H1 (cell line): ENCODE measurements at regions not wholly inside any gene's neighbourhood (a gene's known extent, or its start where the extent isn't known, plus 50 kb on each side); places are given as distances from the start of the nearest gene placed in this dataset.

Source experiments
- CTCF ChIA-PET: fragments of 300-600 bp; sonication (Branson Sonifier 250); formaldehyde crosslinking; loops from one replicate; lab custom pipeline; 2021; ENCODE audit not compliant: partially characterized antibody; lab: Charles Lee
- POLR2A ChIA-PET: fragments of 300-600 bp; sonication (Branson Sonifier 250); formaldehyde crosslinking; loops from one replicate; lab custom pipeline; 2021; ENCODE audit warnings: inconsistent platforms; ENCODE audit not compliant: partially characterized antibody; lab: Charles Lee
- DNase-seq, 2 experiments: peaks; one replicate each; pipeline versions ENCODE4 v3.0.0 to v3.0.0-alpha.2; 2010 to 2022; ENCODE audit warnings: low spot score in 2 of 2, low read depth in 1 of 2, mixed read lengths in 1 of 2
- FAIRE-seq: peaks from 2 replicates; lab custom pipeline; 2011; peaks lifted over from hg19 to GRCh38; lab: Jason Lieb, UNC
- H2AFZ ChIP-seq: 2 replicates; pipeline ENCODE4 v1.8.1; 2012; ENCODE audit warnings: low read length, inconsistent platforms
- H2AK5ac ChIP-seq: 2 replicates; pipeline ENCODE4 v1.6.1; 2013; ENCODE audit warnings: low read depth, low read length
- H2BK120ac ChIP-seq: replicated peaks from 2 replicates; pipeline ENCODE3; 2013; ENCODE audit warnings: low read depth, low read length, inconsistent platforms
- H2BK12ac ChIP-seq: 2 replicates; pipeline ENCODE4 v1.6.1; 2013; ENCODE audit warnings: low read depth, low read length
- H2BK15ac ChIP-seq: 2 replicates; pipeline ENCODE4 v1.6.1; 2013; ENCODE audit warnings: low read length
- H2BK20ac ChIP-seq: 2 replicates; pipeline ENCODE4 v1.6.1; 2013; ENCODE audit warnings: low read length
- H2BK5ac ChIP-seq: 2 replicates; pipeline ENCODE4 v1.6.1; 2013; ENCODE audit warnings: low read depth, low read length
- H3K14ac ChIP-seq: 2 replicates; pipeline ENCODE4 v1.6.1; 2013; ENCODE audit warnings: inconsistent platforms; ENCODE audit not compliant: insufficient read length
- H3K18ac ChIP-seq: 2 replicates; pipeline ENCODE4 v1.6.1; 2013; ENCODE audit warnings: low read length; ENCODE audit errors: extremely low read depth
- H3K23ac ChIP-seq: 2 replicates; pipeline ENCODE4 v1.6.1; 2013; ENCODE audit warnings: inconsistent platforms; ENCODE audit not compliant: insufficient read length
- H3K23me2 ChIP-seq: 2 replicates; pipeline ENCODE4 v1.6.1; 2013; ENCODE audit warnings: low read depth, low read length
- H3K27ac ChIP-seq: 2 replicates; pipeline ENCODE4 v1.6.1; 2011; ENCODE audit warnings: low read depth, low read length, inconsistent platforms
- H3K27me3 ChIP-seq, 4 experiments: replicated peaks in 1 of 4; 1 replicate in 1 of 4; 2 replicates in 3 of 4; pipeline versions ENCODE4 v1.6.1 to v1.8.1; 2011 to 2013; ENCODE audit warnings: low read length in 3 of 4, mild to moderate bottlenecking in 3 of 4, inconsistent platforms in 2 of 4, mixed read lengths in 2 of 4, moderate library complexity in 1 of 4; ENCODE audit not compliant: control insufficient read depth in 3 of 4, insufficient read depth in 3 of 4; ENCODE audit errors: extremely low read depth in 1 of 4
- H3K36me3 ChIP-seq, 4 experiments: 2 replicates each; pipeline versions ENCODE4 v1.6.1 to v1.8.1; 2011 to 2013; ENCODE audit warnings: mild to moderate bottlenecking in 4 of 4, low read length in 3 of 4, moderate library complexity in 2 of 4, control low read depth in 1 of 4, inconsistent platforms in 1 of 4; ENCODE audit not compliant: insufficient read depth in 4 of 4, control insufficient read depth in 2 of 4
- H3K4ac ChIP-seq: replicated peaks from 2 replicates; pipeline ENCODE3; 2013; ENCODE audit warnings: low read length, low read depth, mixed read lengths, inconsistent platforms; ENCODE audit not compliant: insufficient read length
- H3K4me1 ChIP-seq, 4 experiments: replicated peaks in 1 of 4; 1 replicate in 1 of 4; 2 replicates in 3 of 4; pipeline versions ENCODE4 v1.6.1 to v1.8.1; 2011 to 2013; ENCODE audit warnings: low read length in 3 of 4, inconsistent platforms in 2 of 4, mixed read lengths in 1 of 4; ENCODE audit not compliant: insufficient read depth in 4 of 4, control insufficient read depth in 3 of 4
- H3K4me2 ChIP-seq, 2 experiments: 2 replicates each; pipeline versions ENCODE4 v1.6.1 to v1.8.1; 2011 to 2013; ENCODE audit warnings: low read depth in 2 of 2, low read length in 2 of 2, control low read depth in 1 of 2, inconsistent platforms in 1 of 2, mild to moderate bottlenecking in 1 of 2; ENCODE audit not compliant: insufficient read depth in 1 of 2
- H3K4me3 ChIP-seq, 4 experiments: fragments of 200-600, 300-600 bp in 1 of 4; sonication (generic), shearing (Covaris generic), sonication (Bioruptor Twin) in 1 of 4; 2 replicates each; pipeline versions ENCODE4 v1.5.1 to v1.8.1; 2011 to 2016; ENCODE audit warnings: low read length in 4 of 4, low read depth in 3 of 4, control low read depth in 2 of 4, inconsistent platforms in 2 of 4, mild to moderate bottlenecking in 2 of 4, mixed read lengths in 1 of 4, moderate library complexity in 1 of 4; ENCODE audit not compliant: insufficient read depth in 2 of 4; ENCODE audit errors: extremely low read depth in 1 of 4
- H3K56ac ChIP-seq: replicated peaks from 2 replicates; pipeline ENCODE3; 2013; ENCODE audit warnings: low read depth, mild to moderate bottlenecking, mixed read lengths, low read length, inconsistent platforms; ENCODE audit not compliant: insufficient read length
- H3K79me1 ChIP-seq: 2 replicates; pipeline ENCODE4 v1.6.1; 2013; ENCODE audit warnings: low read depth, low read length, control low read depth
- H3K79me2 ChIP-seq, 2 experiments: 2 replicates each; pipeline versions ENCODE4 v1.6.1 to v1.8.1; 2012 to 2013; ENCODE audit warnings: low read length in 2 of 2, mild to moderate bottlenecking in 2 of 2, inconsistent platforms in 1 of 2; ENCODE audit not compliant: insufficient read depth in 2 of 2, control insufficient read depth in 1 of 2
- H3K9ac ChIP-seq, 4 experiments: replicated peaks in 1 of 4; 1 replicate in 1 of 4; 2 replicates in 3 of 4; pipeline versions ENCODE4 v1.6.1 to v1.8.1; 2011 to 2013; ENCODE audit warnings: low read depth in 3 of 4, low read length in 3 of 4, control low read depth in 2 of 4, mild to moderate bottlenecking in 2 of 4, moderate library complexity in 2 of 4, inconsistent platforms in 1 of 4; ENCODE audit errors: extremely low read depth in 1 of 4
- H3K9me3 ChIP-seq, 2 experiments: 2 replicates each; pipeline versions ENCODE4 v1.6.1 to v1.8.1; 2012 to 2013; ENCODE audit warnings: mild to moderate bottlenecking in 2 of 2, moderate library complexity in 2 of 2, control low read depth in 1 of 2, inconsistent platforms in 1 of 2, low read depth in 1 of 2, low read length in 1 of 2, mixed read lengths in 1 of 2; ENCODE audit not compliant: insufficient read depth in 2 of 2
- H4K20me1 ChIP-seq, 2 experiments: replicated peaks in 1 of 2; 2 replicates each; pipeline versions ENCODE3 to v1.8.1; 2011 to 2013; ENCODE audit warnings: inconsistent platforms in 2 of 2, low read length in 2 of 2, mild to moderate bottlenecking in 1 of 2; ENCODE audit not compliant: insufficient read depth in 2 of 2, control insufficient read depth in 1 of 2
- H4K5ac ChIP-seq: 2 replicates; pipeline ENCODE4 v1.6.1; 2013; ENCODE audit warnings: low read length, low read depth, mixed read lengths, inconsistent platforms; ENCODE audit not compliant: insufficient read length
- H4K8ac ChIP-seq: 2 replicates; pipeline ENCODE4 v1.8.0; 2013; ENCODE audit warnings: mild to moderate bottlenecking, moderate library complexity, low read length, inconsistent platforms; ENCODE audit not compliant: insufficient read depth; ENCODE audit errors: extremely low read depth
- H4K91ac ChIP-seq: replicated peaks from 2 replicates; pipeline ENCODE3; 2013; ENCODE audit warnings: low read length, mixed read lengths, inconsistent platforms; ENCODE audit not compliant: insufficient read length
- BACH1 ChIP-seq: IDR thresholded peaks from 2 replicates; pipeline ENCODE4 v1.6.1; 2012; ENCODE audit warnings: low read length, improper control_type of control experiment
- CHD1 ChIP-seq: IDR thresholded peaks from 2 replicates; pipeline ENCODE4 v1.6.1; 2012; ENCODE audit warnings: low read depth, low read length, improper control_type of control experiment
- CHD2 ChIP-seq: IDR thresholded peaks from 2 replicates; pipeline ENCODE4 v1.6.1; 2012; ENCODE audit warnings: low read length, improper control_type of control experiment
- HDAC2 ChIP-seq, 2 experiments: fragments of 300-600 bp in 1 of 2; sonication (generic) in 1 of 2; IDR thresholded peaks; 2 replicates each; pipeline ENCODE4 v1.6.1; 2011 to 2012; ENCODE audit warnings: low read depth in 2 of 2, low read length in 2 of 2, mild to moderate bottlenecking in 2 of 2, moderate library complexity in 2 of 2, borderline replicate concordance in 1 of 2, inconsistent platforms in 1 of 2
- JUND ChIP-seq: IDR thresholded peaks from 2 replicates; pipeline ENCODE4 v1.6.1; 2011; ENCODE audit warnings: mild to moderate bottlenecking, improper control_type of control experiment, low read length
- KDM1A ChIP-seq: fragments of 200-600, 300-600 bp; sonication (generic); IDR thresholded peaks from 2 replicates; pipeline ENCODE4 v1.7.1; 2016; ENCODE audit warnings: mild to moderate bottlenecking, low read length, borderline replicate concordance
- MAFK ChIP-seq: IDR thresholded peaks from 2 replicates; pipeline ENCODE4 v1.6.1; 2012; ENCODE audit warnings: low read depth, mild to moderate bottlenecking, improper control_type of control experiment, low read length
- NRF1 ChIP-seq: IDR thresholded peaks from 2 replicates; pipeline ENCODE4 v1.6.1; 2011; ENCODE audit warnings: mild to moderate bottlenecking, low read depth, low read length, improper control_type of control experiment
- POLR2AphosphoS5 ChIP-seq: IDR thresholded peaks from 2 replicates; pipeline ENCODE4 v1.6.1; 2011; ENCODE audit warnings: low read depth, low read length
- SIN3A ChIP-seq, 2 experiments: IDR thresholded peaks in 1 of 2; conservative IDR thresholded peaks in 1 of 2; 2 replicates each; pipeline ENCODE4 v1.6.1; 2011 to 2012; ENCODE audit warnings: low read length in 2 of 2, improper control_type of control experiment in 1 of 2, low read depth in 1 of 2, mild to moderate bottlenecking in 1 of 2
- SIX5 ChIP-seq: IDR thresholded peaks from 2 replicates; pipeline ENCODE4 v1.6.1; 2011; ENCODE audit warnings: mild to moderate bottlenecking, low read depth, low read length
- SUZ12 ChIP-seq: fragments of 200-600 bp; sonication (generic); IDR thresholded peaks from 2 replicates; pipeline ENCODE4 v1.6.1; 2012; ENCODE audit warnings: mild to moderate bottlenecking, inconsistent platforms, low read length, moderate library complexity, mixed read lengths
- TEAD4 ChIP-seq: IDR thresholded peaks from 2 replicates; pipeline ENCODE4 v1.6.1; 2012; ENCODE audit warnings: low read depth, low read length, inconsistent platforms, mixed read lengths
- WGBS, 2 experiments: shearing (Covaris generic) in 1 of 2; methylation state at CpG; one replicate each; pipeline versions ENCODE4 v1.1.6 to v1.1.7; 2013 to 2015; ENCODE audit warnings: low lambda C conversion rate in 2 of 2, mixed read lengths in 2 of 2, inconsistent platforms in 1 of 2, low coverage in 1 of 2, missing lambda C conversion rate in 1 of 2; ENCODE audit not compliant: insufficient replicate concordance in 2 of 2, insufficient coverage in 1 of 2, insufficient read length in 1 of 2; ENCODE audit errors: extremely low coverage in 1 of 2, missing lambda C conversion rate in 1 of 2; 5-methylcytosine and 5-hydroxymethylcytosine counted together
- TF ChIP-seq, protein P1 (sequence below): IDR thresholded peaks from 2 replicates; pipeline ENCODE4 v1.6.1; 2012; ENCODE audit warnings: low read length, inconsistent platforms

GRCh38 chr4:72777436-72777835, 208.4 kb upstream of the ADAMTS3 start:
- H2AFZ ChIP-seq: no peak overlapping the region
- H3K14ac ChIP-seq: no peak overlapping the region
- TF ChIP-seq KDM1A (no peak), CHD2 (no peak), SIX5 (no peak), POLR2AphosphoS5 (no peak), JUND (no peak), SIN3A (conservative IDR thresholded peaks at IDR 0.05 in 1 of 2, IDR thresholded peaks at IDR 0.05 in 1 of 2; ENCODE audit: low read depth in 1 of 2, low read length in 2 of 2) (no peak), NRF1 (no peak), TEAD4 (no peak), CHD1 (no peak), BACH1 (no peak), HDAC2 (IDR thresholded peaks at IDR 0.05; ENCODE audit: borderline replicate concordance in 1 of 2, low read depth in 2 of 2, low read length in 2 of 2) (no peak), SUZ12 (no peak), MAFK (no peak)
- TF ChIP-seq, protein P1, sequence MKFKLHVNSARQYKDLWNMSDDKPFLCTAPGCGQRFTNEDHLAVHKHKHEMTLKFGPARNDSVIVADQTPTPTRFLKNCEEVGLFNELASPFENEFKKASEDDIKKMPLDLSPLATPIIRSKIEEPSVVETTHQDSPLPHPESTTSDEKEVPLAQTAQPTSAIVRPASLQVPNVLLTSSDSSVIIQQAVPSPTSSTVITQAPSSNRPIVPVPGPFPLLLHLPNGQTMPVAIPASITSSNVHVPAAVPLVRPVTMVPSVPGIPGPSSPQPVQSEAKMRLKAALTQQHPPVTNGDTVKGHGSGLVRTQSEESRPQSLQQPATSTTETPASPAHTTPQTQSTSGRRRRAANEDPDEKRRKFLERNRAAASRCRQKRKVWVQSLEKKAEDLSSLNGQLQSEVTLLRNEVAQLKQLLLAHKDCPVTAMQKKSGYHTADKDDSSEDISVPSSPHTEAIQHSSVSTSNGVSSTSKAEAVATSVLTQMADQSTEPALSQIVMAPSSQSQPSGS: no peak
- no peaks in the 10 kb centered on the region for H3K79me2 ChIP-seq
- DNase-seq: no peak
- ChIA-PET CTCF (no interaction called here), POLR2A (no interaction called here)
- H3K23me2 ChIP-seq: no peaks in the 10 kb centered on the region
- no peak overlapping the region for H4K91ac ChIP-seq
- H3K4me3 ChIP-seq: no peak overlapping the region
- H3K56ac ChIP-seq: no peak overlapping the region
- no peak overlapping the region for H2BK12ac ChIP-seq
- H3K79me1 ChIP-seq: no peaks in the 10 kb centered on the region
- H3K4me1 ChIP-seq: no peaks in the 10 kb centered on the region
- H4K5ac ChIP-seq: no peak overlapping the region
- FAIRE-seq: no peak
- no peak overlapping the region for H3K9ac ChIP-seq
- H3K27ac ChIP-seq: no peak overlapping the region
- H3K9me3 ChIP-seq: no peaks in the 10 kb centered on the region
- 90% methylated on average over 6 of the region's 6 CpGs; no CpG with 5 or more reads in 1 of the 2 experiments for WGBS, 2 experiments
- no peak overlapping the region for H3K4ac ChIP-seq
- H2BK5ac ChIP-seq: no peak overlapping the region
- no peaks in the 10 kb centered on the region for H3K27me3 ChIP-seq
- no peak overlapping the region for H2AK5ac ChIP-seq
- H4K20me1 ChIP-seq: no peaks in the 10 kb centered on the region
- no peak overlapping the region for H2BK15ac ChIP-seq
- H3K18ac ChIP-seq: no peak overlapping the region
- H4K8ac ChIP-seq: no peak overlapping the region
- H3K36me3 ChIP-seq: no peaks in the 10 kb centered on the region
- H3K4me2 ChIP-seq: no peak overlapping the region
- H2BK120ac ChIP-seq: no peak overlapping the region
- H3K23ac ChIP-seq: no peak overlapping the region
- no peak overlapping the region for H2BK20ac ChIP-seq
